ENCODE measurements at regions not wholly inside any gene's neighbourhood (a gene's known extent, or its start where the extent isn't known, plus 50 kb on each side); places are given as distances from the start of the nearest gene placed in this dataset.
"Not testable (repeated sequence)": the region's sequence is repeated elsewhere in the genome, so short reads cannot be mapped to it uniquely, and the experiment has no call there.

DNA sequence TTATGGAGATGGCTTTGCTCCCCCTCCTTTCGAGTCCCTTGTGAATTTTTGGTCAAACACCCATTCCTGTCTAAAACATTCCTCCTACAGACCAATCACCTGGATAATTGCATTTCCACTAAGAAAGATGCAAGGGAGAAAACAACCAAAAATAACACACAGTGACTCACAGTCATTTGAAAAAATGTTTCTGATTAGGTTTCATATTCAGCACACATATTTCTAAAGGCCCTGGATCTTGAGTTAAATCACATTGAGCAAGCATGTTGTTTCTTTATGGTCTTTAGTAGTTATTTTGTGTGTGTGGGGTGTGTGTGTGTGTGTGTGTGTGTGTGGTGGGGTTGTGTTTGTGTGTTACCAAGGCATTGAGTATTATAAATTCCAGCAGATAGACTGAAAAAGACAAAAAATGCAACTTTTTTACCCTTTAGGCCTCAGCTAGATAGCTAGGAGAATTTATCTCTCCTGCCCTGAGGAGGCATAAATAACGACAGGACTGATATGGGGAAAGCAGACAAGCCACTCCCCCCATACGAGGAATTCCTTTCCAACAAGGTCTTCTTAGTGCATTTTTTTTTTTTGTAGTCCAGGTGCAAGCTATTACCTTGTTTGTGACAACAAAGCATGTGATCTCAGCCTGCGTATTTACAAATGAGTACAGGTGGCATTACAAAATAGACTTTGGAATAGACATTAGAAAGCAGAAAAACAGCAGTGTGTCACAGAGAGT is 265.4 kb upstream of the ADGRL3 start:
- DNase-seq, result no peak

DNA sequence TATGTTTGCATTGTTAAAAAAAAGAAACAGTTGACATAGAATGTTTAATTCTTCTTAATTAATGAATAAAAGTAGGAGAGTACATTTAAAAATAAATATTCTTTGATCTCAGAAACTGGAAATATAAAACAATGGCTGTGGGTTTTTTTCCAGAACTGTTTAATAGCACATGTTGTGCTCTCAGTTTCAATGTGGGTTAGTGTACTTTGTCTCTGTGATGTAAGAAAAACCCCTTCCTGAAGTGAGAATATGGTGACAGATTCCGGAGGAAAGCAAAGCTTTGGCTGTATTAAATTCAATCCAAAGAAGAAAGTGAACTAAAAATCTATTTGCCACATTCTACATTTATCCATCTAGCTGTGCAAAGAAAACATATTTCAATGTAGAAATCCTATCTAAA is 261.9 kb upstream of the ADGRL3 start:
- no peak for DNase-seq

DNA sequence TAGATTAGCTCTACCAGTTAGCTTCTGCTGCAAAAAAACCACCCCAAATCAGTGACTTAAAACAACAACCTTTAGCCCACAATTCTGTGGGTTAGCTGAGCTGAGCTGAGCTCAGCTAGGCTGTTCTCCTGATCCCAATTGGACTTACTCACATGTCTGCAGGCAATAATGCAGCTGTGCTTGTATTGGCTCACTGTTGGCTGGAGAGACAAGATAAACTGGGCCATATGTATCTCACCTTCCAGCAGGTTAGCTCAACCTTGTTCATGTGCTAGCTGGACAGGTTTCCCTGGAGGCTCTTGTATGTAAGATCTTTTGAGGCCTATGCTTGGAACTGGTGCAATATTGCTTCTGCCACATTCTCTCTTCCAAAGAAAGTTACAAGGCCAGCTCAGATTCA is 261.5 kb upstream of the ADGRL3 start:
- DNase-seq, result no peak

DNA sequence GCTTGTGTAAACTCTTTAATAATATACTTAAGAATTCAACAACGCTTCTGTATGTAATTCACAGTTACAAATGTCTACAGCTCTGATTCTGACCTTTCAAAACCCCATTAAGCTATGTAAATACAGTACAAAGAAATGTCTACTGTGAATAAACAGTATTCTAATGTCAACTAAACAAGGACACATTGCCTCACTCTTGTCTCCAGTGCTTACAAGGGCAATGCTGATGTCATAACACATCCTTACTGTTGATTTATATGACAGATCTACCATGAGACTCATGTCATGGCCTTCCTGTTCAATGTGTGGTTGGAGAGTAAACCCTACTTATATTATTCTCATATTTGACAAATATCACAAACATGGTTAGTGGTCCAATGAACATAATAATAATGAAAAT is 256.1 kb upstream of the ADGRL3 start:
- DNase-seq, result peak in 1 of 2 experiments; percentile 52

DNA sequence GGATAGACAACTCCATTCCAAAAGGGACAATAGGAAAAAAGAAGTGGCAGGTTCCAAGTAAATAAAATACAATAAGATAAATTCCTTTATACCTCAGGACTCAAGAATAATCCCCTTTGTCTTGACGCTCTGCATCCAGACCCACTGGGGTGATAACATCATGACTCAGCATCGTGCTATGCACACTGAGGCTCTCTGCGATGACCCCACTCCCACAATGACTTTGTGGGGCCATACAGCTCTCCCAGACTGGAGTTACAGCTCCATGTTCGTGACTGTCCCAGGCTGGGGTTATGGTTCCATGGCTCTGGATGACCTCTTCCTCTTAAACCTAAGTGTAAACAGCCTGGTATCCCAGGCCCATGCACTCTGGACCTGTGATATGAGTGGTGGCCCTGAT is 254.5 kb upstream of the ADGRL3 start:
- DNase-seq, result no peak

DNA sequence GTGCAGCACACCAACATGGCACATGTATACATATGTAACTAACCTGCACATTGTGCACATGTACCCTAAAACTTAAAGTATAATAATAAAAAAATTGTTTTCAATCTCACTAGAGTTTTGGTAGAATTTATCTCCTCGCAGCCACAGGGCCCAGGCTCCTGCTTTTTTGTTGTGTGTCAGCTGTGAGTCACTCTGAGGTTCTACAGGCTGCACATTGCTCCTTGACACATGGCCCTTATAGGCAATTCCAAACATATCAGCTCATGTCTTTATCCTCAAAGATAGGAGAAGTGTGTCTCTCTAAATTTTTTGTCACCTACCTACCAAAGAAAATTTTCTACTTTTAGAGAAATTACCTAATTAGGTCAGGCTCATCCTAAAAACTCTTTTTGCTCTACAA is 252.1 kb upstream of the ADGRL3 start:
- no peak for DNase-seq

DNA sequence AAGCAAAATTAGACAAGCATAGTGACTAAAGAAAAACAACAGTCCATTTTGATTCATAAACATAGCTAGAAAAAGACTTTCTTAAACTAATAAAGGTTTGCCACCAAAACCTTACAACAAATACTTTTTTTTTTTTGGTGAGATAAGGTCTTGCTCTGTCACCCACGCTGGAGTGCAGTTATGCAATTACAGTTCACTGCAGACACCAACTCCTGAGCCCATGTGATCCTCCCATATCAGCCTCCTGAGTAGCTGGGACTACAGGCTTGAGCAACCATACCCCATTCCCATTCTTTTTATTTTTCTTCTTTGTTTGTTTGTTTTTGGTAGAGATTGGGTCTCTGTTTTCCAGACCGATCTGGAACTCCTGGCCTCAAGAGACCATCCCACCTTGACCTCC is 247.2 kb upstream of the ADGRL3 start:
- no peak for DNase-seq

DNA sequence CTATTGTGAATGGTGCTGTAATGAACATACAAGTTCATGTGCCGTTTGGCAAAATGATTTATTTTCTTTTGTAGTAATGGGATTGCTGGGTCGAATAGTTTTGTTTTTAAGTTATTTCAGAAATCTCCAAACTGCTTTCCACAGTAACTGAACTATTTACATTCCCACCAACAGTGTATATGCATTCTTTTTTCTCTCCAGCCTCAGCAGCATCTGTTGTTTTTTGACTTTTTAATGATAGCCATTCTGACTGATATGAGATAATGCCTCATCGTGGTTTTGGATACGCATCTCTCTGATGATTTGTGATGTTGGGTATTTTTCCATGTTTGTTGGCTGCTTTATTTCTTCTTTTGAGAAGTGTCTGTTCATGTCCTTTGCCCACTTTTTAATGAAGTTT is 246.3 kb upstream of the ADGRL3 start:
- DNase-seq, result no peak

DNA sequence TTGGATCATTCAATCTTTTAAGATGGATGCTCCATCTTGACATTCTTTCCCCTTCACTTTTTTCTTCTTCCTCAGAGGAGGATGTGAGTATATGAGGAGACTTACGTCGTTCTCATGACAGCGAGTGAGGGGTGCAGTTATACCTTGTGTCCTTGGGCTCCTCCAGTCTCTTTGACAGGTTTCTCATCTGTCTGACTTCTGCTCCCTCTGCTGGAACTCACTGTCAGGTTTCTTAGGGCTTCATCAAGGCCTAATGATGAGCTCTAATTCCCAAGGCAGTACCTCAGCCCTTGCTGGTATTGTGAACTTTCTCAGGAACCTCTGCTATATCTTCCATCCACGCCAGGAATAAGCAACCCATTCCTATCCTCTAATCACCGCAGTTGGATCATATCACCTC is 237.8 kb upstream of the ADGRL3 start:
- DNase-seq, result no peak

DNA sequence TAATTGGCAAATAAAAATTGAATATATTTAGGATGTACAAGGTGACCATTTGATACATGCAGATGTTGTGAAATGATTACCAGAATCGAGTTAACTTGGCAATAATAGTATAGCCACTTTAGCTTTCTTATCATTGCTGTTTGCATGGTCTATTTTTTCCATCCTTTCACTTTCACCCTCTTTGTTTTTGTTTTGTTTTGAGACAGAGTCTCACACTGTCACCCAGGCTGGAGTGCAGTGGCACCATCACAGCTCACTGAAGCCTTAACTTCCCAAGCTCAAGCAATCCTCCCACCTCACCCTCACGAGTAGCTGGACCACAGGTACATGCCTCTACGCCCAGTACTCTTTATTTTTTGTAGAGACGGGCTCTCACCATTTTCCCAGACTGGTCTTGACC is 218.6 kb upstream of the ADGRL3 start:
- DNase-seq, result no peak

DNA sequence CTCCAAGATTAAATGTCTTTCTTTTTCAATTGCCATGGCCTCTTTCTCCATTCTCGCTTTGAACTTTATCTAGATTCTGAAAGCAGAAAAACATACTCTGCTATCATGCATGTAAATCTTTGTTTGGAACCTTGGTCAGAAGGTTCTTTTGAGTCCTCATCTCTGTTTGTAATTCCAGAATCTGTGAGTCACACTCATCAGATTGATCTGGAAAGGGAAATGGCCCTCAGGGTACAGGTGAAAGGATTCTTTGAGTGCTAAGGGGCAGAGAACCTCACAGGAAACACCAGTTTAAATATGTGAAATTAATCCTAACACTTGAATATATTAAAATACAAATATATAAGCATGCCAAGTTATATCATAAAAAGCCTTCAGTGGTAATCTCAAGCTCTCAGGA is 211.0 kb upstream of the ADGRL3 start:
- DNase-seq, result no peak

DNA sequence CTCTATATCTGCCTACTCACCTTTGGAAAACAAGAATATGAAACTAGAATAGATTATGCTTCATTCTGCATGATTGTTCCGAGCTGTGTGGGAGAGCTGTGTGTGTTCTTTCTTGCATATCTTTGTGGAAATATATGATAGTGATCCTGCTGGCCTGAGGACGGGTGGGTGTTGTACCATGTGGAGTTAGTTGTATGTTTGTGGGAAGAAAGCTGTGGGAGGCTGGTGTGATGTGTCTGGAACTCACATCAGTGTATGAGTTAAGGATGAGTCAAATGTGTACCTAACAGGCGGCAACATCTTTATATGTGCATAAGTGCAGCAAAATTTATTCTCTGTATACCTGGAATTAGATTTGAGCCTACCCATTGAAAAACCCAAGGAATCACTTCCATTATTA is 208.1 kb upstream of the ADGRL3 start:
- no peak for DNase-seq

DNA sequence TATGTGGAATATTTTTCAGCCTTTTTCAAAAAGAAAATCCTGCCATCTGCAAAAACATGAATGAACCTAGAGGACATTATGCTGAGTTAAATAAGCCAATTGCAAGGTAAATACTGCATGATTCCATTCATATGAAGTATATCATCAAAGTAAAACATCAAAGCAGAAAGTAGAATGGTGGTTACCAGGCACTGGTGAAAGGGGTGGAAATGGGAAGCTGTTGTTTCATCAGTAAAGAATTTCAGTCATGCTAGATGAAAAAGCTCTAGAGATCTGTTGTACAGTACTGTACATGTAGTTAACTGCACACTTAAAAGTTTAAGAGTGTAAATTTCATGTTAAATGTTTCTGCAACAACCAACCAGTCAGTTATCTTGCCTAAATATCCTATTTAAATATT is 196.8 kb upstream of the ADGRL3 start:
- DNase-seq, result no peak

DNA sequence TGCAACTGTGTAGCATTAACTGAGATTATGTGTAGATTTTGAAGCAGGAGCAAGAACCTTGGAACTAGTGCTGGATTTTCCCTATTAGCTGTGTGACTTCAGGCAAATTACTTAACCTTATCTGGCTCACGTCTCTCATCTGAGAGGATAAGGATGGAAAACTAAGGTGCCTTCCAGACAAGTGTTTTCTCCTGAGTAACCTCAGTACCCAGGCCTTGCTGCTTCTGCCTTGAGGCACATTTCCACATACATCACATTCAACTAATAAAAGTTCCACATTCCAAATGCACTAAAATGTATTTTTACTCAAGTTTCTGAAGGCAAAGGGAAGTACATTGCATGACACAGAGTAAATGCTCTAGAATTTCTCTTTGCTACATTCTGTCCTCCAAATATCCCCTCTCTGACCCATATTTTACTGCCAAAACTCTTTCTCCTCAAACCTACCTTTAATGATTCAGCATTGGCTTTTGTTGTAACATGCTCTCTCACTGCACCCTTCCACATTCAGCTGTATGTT is 195.4 kb upstream of the ADGRL3 start:
- DNase-seq, result no peak

DNA sequence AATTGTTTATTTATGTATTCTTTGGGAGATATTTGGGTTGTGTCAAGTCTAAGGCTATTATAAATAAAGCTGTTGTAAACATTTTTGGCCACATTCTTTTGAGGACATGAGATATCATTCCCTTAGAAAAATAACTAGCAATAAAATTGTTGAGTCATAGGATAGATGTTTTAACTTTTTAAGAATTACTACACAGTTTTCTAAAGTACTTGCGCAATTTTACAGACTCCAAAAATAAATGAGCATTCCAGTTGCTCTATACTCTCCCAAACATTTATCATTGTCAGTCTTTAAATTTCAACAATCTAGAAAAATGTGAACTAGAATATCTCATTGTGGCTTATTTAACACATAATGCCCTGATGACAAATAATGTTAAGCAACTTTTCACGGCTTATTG is 189.1 kb upstream of the ADGRL3 start:
- no peak for DNase-seq

DNA sequence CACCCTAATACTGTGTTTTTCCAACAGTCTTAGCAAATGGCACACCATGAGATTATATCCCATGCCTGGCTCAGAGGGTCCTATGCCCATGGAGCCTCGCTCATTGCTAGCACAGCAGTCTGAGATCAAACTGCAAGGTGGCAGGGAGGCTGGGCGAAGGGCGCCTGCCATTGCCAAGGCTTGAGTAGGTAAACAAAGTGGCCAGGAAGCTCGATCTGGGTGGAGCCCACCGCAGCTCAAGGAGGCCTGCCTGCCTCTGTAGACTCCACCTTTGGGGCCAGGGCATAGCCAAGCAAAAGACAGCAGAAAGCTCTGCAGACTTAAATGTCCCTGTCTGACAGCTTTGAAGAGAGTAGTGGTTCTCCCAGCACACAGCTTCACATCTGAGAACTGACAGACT is 188.2 kb upstream of the ADGRL3 start:
- not testable (repeated sequence) for DNase-seq

DNA sequence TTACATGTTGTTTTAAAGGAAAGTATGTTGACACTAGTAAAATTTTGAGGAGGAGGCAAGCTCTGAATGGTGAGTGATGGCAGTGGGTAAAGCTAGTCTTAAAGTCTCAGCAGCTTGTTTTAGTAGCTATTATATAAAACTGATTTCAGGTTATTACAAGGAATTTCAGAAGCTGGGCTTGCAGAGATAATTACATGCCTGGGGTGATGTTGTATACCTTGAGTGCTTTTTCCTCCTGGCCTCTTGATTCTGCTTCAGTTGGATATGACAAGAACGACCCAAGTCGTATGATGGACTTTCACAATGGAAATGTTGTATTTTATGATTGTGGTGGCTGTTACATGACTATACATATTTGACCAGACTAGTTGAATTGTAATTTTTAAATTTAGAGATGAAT is 175.5 kb upstream of the ADGRL3 start:
- DNase-seq, result no peak

DNA sequence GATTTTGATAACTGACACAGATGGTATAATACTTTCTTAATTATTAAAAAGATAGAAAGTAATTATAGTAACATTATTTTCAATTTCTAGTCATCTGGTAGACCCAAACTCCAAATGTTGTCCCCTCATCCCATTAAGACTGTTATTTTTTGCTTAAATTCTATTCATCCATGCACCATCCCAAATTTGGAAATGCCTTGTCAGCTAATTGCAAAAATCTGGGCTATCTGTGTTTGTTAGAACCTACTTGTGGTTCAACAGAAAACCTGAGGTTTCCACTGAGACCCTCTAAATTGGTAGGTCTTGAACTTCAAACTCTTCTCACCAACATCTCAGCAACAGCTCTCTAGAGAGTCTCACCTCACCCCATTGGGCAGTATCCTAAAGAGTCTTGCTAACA is 172.2 kb upstream of the ADGRL3 start:
- DNase-seq, result no peak

DNA sequence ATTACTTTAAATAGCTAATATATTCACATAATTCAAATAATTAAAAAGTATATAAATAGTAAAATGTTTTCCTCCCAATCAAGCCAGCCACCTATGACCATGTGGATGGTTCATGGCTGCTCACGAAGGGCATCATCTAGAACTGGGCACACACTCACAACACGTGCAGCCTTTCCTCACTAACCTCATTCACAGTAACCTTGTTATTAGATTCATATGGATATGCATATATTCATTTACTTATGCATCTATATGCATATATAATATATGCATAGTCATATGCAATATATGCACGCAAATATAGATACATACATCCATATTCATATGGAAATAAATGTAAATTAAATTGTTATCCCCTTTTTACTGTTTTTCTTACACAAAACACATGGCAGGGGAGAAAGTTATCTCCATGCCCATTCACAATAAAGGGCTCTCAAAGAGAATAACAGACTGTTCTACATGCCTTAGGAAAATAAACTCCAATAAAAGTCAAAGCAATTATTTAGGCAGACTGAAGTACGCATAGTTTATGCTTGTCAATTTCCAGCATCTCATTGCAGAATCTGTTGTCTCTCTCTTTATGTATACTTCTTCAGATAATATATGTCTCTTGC is 163.9 kb upstream of the ADGRL3 start:
- DNase-seq, result no peak

DNA sequence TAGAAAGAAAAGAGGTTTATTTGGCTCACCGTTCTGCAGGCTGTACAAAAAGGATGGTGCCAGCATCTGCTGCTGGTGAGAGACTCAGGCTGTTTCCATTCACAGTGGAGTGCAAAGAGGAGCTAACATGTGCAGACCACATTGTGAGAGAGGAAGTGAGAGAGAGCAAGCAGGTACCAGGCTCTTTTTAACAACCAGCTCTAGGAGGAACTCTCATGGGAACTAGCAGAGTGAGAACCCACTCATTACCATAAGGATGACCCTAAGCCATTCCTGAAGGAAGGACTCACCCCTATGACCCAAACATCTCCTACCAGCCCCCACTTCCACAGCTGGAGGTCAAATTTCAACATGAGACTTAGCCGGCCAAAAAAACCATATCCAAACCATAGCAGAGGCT is 158.6 kb upstream of the ADGRL3 start:
- DNase-seq, result no peak

DNA sequence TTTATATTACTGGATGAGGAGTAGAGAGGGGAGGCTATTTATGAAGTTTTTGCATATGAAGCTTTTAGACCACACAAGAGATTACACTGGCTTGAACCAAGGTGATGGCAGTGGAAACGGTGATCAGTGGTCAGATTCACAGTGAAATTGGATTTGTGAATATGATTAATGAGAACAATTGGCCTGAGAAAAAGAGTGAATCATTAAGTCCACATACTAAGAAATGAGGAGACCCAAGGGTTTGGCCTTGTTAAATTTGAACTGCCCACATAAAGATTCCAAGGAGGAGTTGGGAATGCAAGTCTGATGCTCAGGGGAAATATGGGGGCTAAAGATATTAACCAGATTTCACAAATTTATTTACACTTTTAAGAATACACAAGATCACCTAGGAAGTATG is 155.3 kb upstream of the ADGRL3 start:
- DNase-seq, result no peak

DNA sequence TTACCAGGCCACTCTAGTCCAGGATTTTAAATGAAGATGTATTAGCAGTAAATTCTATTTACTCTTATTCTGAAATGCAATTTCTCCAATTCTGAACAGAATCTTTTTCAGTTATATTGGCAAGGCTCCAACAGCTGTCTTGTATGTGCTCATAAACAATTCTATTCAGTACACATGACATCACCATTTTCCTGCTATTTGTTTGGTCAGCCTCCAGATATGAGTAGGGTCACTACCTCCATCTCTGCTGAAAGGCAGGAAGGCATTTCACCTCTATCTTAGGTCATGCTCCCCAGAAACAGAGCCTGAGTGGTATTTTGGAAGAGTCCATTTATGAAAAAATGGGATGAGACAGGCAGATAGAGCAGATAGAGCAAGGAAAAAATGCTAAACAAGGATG is 151.1 kb upstream of the ADGRL3 start:
- peak in 1 of 2 experiments; percentile 18 for DNase-seq

DNA sequence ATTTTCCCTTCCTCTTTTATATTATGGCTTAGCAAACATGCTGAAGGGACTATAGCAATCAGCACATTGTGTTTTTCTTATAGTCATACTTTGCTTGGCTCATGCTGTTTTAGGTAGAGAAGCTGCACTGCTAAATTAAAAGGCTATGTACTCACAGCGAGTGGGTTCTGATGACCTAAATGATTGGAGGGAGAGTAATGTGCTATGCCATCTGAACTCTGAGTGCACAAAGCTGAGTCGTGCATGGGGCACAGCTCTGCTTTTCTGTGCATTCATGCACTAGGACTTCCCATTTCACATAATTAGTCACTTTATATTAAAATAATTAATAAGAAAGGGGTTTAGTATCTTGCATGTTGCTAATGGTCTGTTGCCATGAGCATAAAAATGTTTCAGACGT is 132.7 kb upstream of the ADGRL3 start:
- peak in 1 of 2 experiments; percentile 9 for DNase-seq

DNA sequence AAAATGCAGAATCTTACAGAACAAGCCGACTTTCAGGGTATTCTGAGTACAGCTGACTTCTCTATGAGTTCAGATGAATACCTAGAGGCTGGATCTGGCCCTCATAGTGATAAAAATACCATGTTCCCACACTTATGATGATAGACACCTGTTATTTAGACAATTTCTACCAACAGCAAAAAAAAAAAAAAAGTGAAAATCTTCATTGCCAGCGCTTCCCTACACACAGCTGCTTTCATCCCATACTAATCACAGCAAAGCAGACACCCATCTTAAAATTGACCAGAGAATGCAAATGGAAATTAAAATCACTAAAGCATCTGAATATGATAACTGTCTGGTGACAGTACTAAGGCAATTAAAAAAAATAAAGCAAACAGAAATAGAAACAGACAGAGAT is 132.1 kb upstream of the ADGRL3 start:
- DNase-seq, result no peak

DNA sequence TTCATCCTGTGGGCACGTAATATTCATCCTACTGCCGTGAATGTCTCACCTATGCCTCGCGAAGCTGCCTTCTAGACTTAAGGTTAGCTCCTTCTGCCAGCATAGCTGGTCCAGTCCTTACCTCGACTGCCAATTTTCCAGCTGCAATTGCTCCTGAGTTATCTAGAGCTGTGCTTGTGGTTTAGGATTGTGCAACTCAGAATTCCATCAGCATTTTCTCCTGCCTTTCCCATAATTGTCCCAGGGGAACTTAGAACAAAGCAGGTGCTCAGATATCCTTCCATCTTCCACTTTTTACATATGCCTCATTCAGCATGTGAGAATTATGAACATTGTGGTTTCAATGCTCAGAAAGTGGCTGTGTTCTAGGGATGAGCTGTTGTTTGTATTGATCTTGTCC is 131.4 kb upstream of the ADGRL3 start:
- no peak for DNase-seq

Data from NCI-H2081 (cell line).